Stimulated activated CD8-positive, alpha-beta memory T cell treated with anti-CD3 and anti-CD28 coated beads, Interleukin-7, amount 100 ng/mL, for 4 hours (primary cell): ENCODE measurements at regions not wholly inside any gene's neighbourhood (a gene's known extent, or its start where the extent isn't known, plus 50 kb on each side); places are given as distances from the start of the nearest gene placed in this dataset.

ENCODE experiments used
- DNase-seq, 2 donors: peaks; one replicate each; pipeline ENCODE4 v3.0.0-alpha.2; 2020; ENCODE audit warnings: low read depth in 2 of 2

DNA sequence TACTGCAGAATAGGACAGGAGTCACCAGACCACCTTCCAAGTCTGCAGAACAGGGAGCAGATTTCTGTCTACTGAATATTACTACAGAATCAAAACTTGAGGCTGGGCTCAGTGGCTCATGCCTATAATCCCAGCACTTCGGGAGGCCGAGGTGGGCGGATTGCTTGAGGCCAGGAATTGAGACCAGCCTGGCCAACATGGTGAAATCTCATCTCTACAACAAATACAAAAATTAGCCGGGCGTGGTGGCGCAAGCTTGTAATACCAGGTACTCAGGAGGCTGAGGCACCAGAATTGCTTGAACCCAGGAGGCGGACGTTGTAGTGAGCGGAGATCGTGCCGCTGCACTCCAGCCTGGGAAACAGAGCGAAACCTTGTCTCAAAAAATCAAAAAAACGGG, 710.8 kb upstream of the WWC1 start:
- no peak for DNase-seq

- DNase-seq = no peak
These were observed 709.2 kb upstream of the WWC1 start for GRCh38 chr5:167582283-167582682.

GRCh38 chr5:167582886-167583285, 708.6 kb upstream of the WWC1 start:
- no peak for DNase-seq

- DNase-seq = no peak
These were observed 706.3 kb upstream of the WWC1 start for GRCh38 chr5:167585184-167585583.

DNA sequence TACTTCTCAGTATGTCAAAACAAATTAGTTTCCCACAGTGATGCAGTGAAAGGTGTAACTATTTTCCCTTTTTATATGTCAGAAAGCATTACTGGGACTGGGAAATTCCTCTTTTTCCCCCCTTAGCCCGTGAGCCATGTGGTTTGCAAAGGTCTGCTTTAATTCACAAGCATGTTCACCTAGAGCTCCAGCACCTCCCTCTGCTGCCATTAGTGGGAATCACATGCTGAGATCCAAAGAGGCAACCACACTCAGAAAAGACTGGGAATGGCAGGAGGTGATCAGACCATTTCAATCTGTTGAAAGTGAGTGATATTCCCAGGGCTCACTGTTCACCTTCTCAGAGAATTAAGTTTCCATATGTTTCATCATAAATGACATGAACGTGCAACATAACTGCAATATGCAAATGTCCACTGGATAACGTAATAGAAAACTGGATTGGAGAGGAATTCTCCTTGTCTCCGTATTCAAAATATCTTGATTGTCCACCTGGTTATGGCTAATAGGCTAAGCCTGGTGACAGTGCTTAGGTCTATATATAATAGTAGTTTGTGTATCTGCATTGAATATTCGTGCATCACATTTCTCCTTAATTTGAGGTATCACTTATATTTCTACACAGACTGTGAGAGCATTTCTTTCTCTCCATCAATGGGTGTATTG, 703.5 kb upstream of the WWC1 start:
- DNase-seq = no peak

- no peak for DNase-seq
These were observed 699.3 kb upstream of the WWC1 start for GRCh38 chr5:167592114-167592513.

DNA sequence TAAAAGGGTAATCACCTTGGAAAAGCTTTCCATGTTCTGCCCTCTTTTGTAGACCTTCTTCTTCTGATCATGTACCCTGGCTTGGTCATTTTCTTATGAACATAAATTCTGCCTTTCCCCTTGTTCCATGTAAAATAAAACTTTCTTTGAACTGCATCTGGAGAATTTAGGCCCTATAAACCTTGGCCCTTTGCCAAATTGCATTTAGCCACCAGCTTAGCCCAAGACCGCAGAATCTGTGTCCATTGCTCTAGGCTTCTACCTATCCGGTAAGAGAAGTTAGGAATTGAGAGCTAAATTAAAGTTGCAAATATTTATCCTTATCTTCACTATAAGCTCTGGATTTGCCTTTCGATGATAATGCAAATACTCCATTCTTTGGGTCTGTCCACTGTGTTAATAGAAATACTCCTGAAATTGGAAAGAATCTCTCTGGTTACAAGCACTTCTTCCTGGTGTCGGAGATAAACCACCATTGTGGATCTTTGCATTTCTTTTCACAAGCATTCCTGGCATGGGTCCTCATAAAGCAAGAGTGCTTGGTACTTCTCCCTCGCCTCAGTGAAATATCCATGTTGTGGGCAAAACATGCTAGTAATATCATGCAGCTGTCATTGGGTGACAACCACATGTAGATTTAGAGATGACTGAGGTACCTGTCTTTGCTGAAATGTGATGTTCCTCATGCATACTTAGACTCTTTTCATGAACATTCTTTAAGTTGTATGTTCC, 698.0 kb upstream of the WWC1 start:
- no peak for DNase-seq

GRCh38 chr5:167594061-167594435, 697.4 kb upstream of the WWC1 start:
- DNase-seq = no peak

GRCh38 chr5:167594750-167595149, 696.7 kb upstream of the WWC1 start:
- no peak for DNase-seq

- no peak for DNase-seq
These were observed 696.2 kb upstream of the WWC1 start for GRCh38 chr5:167595196-167595595.

DNA sequence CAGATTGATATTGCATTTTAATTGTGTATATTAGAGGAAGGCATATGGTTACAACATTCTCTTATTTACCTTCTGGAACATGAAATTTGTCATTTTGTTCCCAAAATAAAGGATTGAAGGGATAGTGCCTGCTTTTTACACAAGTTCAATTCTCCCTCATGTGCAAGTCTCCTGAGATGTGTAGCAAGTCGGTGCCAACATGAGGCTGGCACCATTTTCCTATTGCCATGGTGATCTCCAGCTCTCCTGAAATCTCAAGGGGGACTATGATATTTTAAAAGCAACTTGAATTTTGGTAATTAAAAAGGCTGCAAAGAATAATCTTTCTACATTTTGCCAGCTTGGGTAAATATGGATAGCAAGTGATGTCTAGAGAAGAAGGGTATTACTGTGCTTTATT, 693.3 kb upstream of the WWC1 start:
- DNase-seq = no peak

- no peak for DNase-seq
These were observed 689.4 kb upstream of the WWC1 start for GRCh38 chr5:167602067-167602466.

DNA sequence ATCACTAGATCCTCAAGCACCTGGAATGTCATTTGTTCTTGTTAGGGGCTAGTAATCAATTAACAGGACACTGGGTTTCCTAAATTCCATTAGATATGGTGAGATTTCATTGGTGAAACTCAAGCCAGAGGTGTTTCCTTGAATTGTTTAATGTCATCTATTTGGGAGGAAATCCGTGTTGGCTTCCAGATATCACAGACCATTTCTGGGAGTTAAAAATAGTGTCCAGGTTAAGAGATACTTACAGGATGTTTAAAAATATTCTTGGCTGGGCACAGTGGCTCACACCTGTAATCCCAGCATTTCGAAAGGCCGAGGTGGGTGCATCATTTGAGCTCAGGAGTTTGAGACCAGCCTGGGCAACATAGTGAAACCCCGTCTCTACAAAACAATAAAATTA, 688.3 kb upstream of the WWC1 start:
- DNase-seq = no peak

- DNase-seq = no peak
These were observed 682.8 kb upstream of the WWC1 start for GRCh38 chr5:167608390-167609272.

GRCh38 chr5:167614294-167615021, 677.0 kb upstream of the WWC1 start:
- DNase-seq = no peak

- no peak for DNase-seq
These were observed 675.2 kb upstream of the WWC1 start for GRCh38 chr5:167616043-167616890.

DNA sequence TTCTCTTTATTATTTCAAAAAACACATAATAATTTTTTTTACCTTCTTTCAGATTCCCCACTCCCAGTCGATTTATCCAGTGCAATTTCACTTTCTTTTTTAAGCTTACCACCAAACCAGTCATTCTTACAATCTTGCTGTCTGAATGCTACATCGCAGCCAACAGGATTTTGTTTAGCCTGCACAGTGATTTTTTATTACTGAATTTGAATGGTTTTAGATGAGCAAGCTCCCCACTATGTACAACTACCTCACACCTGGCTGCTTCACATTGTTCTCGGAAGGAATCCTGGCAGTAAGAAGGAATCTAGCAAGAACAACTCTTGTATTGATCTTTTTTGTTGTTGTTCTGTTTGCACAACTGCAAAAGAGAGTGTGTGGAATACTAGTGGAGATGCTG, 668.1 kb upstream of the WWC1 start:
- DNase-seq = no peak

DNA sequence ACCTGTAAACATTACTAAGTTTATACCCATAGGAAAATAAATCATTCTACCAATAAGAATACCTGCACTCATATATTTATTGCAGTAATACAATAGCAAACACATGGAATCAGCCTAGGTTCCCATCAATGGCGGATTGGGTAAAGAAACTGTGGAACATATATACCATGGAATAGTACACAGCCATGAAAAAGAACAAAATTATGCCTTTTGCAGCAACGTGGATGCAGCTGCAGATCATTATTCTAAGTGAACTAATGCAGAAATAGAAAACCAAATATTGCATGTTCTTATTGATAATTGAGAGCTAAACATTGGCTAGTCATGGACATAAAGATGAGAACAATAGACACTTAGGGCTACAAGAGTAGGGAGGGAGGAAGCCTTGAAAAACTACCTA, 667.4 kb upstream of the WWC1 start:
- no peak for DNase-seq

DNA sequence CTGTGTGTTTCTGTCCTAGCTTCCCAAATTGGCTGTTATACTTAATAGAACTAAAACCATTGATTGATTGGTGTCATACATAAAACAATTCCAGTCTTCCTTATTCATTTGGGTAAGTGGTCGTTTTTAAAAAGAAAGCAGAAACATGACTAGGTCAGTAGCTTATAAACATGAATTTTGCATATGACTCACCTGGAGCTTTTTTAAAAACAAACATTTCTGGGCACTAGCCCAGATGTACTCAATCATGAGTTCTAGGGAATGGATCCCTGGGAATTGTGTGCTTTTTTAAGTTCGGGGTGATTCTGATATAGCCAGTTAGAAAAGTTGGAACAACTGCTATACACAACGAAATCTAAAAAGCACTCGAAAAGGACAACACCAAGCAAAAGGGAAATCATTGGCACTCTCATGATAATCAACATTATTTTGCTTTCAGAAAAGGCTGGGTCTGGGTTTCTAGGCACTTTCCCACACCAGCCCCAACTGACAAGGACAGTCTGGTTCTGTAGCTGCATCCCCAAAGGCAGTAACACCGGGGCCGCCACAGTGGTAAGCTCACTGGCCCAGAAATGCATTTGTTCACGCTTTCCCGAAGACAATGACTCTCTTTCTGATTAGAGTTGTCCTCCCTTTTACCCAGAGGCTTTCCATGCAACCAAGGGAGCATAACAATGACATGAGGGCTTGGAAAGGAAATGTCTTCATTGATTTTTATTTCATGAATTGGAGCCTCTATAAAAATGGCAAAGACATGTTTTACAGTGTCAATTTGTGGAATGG, 664.9 kb upstream of the WWC1 start:
- DNase-seq = no peak

- DNase-seq = no peak
These were observed 661.8 kb upstream of the WWC1 start for GRCh38 chr5:167629634-167630033.
